ENCODE measurements at regions not wholly inside any gene's neighbourhood (a gene's known extent, or its start where the extent isn't known, plus 50 kb on each side); places are given as distances from the start of the nearest gene placed in this dataset.

DNA sequence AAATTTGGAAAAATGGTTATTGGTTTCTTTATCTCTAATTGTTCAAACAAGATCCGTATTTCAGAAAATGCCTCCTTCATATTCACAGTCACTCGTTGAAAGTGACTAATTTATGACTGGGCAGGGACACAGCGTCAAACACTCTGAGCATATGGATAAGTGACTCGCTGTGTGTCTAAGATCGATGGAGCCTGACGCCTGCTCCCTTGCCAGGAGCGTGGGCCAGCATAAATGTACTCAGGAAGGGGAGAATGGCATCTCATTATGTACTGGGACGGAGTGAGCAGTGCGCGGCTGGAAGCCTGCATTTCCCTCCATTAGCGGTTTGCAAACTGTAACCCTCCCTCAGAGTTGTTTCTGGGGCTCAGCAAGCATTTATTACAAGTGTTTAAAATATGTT lies 79.8 kb upstream of the CAST start:
- TF ChIP-seq, protein P1, sequence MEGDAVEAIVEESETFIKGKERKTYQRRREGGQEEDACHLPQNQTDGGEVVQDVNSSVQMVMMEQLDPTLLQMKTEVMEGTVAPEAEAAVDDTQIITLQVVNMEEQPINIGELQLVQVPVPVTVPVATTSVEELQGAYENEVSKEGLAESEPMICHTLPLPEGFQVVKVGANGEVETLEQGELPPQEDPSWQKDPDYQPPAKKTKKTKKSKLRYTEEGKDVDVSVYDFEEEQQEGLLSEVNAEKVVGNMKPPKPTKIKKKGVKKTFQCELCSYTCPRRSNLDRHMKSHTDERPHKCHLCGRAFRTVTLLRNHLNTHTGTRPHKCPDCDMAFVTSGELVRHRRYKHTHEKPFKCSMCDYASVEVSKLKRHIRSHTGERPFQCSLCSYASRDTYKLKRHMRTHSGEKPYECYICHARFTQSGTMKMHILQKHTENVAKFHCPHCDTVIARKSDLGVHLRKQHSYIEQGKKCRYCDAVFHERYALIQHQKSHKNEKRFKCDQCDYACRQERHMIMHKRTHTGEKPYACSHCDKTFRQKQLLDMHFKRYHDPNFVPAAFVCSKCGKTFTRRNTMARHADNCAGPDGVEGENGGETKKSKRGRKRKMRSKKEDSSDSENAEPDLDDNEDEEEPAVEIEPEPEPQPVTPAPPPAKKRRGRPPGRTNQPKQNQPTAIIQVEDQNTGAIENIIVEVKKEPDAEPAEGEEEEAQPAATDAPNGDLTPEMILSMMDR (IDR thresholded peaks at IDR 0.05) = no peak
- no peak for TF ChIP-seq ZFX (IDR thresholded peaks at IDR 0.05; ENCODE audit: borderline replicate concordance)
